Tibial nerve (tissue), 3 donors: ENCODE measurements at regions not wholly inside any gene's neighbourhood (a gene's known extent, or its start where the extent isn't known, plus 50 kb on each side); places are given as distances from the start of the nearest gene placed in this dataset.

ENCODE experiments used
- CTCF ChIP-seq, 5 experiments: fragments of 200-600 bp in 3 of 5; fragments of 450-650 bp in 2 of 5; sonication (generic) in 3 of 5; IDR thresholded peaks; one replicate each; pipeline ENCODE4 v1.5.1; 2016 to 2019; ENCODE audit warnings: antibody characterized with exemption in 5 of 5, mild to moderate bottlenecking in 3 of 5, moderate library complexity in 2 of 5
- POLR2A ChIP-seq, 2 donors: fragments of 450-650 bp; IDR thresholded peaks; one replicate each; pipeline ENCODE4 v1.6.1; 2017; ENCODE audit warnings: antibody characterized with exemption in 2 of 2, mild to moderate bottlenecking in 2 of 2, moderate library complexity in 2 of 2

DNA sequence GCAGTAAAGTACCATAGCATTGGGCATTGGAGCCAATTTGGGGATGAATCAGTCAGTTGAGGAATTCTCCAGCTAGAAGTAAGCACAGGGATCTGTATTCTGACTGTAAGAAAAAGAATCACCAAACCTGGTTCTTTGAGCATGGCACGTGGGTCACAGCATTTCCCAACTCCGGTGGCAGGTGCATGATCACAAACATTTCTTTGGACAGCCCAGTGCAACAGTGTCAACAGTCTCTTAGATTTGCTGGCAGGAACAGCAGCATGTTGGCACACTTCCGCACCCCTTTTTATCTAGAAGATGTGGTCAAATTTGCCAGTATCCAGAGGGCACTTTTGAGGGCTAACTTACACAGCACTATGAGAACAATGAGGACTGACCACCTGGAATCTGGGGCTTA is 437.5 kb upstream of the GHITM start:
- TF ChIP-seq POLR2A (IDR thresholded peaks at IDR 0.05) (no peak), CTCF (IDR thresholded peaks at IDR 0.05) (no peak)
